ENCODE measurements at regions not wholly inside any gene's neighbourhood (a gene's known extent, or its start where the extent isn't known, plus 50 kb on each side); places are given as distances from the start of the nearest gene placed in this dataset.

DNA sequence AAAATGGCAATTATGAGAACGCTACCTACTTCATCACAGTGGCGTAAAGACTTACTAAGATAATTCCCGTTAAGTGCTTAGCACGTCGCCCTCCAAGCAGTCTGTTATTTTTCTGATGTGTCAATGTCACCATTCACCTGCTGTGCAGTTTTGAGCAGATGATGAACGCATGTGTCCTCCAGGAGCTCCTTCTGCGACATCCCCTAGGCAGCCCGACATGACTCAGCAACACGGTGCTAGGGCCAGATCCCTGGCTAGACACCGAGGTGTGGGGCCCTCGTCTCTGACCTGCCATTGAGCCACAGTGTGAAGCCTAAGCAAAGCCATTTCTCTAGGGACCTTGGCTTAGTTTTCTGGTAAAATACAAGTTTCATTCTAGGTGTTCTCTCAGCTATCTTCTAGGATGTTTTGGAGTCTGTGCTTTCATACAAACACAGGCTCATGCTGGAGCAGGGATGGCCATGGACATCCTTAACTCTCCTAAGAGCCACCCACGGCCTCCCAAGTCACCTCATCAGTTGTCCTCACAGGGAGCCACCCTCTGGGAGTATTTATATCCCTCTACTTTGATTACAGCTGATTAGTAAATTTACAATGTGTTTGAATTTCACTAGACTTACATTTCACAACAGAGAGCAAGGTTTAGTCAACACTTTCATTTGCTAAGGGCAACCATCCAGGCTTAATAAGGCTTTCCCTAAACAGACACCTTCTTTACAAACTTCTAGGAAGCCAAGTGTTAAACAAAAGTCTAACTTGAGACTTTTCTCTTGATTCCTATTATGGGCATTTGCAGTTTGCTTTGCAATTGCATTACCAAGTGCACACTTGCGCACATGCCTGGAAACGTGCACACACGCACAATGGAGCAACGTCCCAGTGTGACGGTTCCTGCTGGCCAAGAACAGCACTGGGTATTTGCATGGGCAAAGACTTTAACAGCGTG is 376.8 kb upstream of the ID2 start (continued):
- TF ChIP-seq, protein P1, sequence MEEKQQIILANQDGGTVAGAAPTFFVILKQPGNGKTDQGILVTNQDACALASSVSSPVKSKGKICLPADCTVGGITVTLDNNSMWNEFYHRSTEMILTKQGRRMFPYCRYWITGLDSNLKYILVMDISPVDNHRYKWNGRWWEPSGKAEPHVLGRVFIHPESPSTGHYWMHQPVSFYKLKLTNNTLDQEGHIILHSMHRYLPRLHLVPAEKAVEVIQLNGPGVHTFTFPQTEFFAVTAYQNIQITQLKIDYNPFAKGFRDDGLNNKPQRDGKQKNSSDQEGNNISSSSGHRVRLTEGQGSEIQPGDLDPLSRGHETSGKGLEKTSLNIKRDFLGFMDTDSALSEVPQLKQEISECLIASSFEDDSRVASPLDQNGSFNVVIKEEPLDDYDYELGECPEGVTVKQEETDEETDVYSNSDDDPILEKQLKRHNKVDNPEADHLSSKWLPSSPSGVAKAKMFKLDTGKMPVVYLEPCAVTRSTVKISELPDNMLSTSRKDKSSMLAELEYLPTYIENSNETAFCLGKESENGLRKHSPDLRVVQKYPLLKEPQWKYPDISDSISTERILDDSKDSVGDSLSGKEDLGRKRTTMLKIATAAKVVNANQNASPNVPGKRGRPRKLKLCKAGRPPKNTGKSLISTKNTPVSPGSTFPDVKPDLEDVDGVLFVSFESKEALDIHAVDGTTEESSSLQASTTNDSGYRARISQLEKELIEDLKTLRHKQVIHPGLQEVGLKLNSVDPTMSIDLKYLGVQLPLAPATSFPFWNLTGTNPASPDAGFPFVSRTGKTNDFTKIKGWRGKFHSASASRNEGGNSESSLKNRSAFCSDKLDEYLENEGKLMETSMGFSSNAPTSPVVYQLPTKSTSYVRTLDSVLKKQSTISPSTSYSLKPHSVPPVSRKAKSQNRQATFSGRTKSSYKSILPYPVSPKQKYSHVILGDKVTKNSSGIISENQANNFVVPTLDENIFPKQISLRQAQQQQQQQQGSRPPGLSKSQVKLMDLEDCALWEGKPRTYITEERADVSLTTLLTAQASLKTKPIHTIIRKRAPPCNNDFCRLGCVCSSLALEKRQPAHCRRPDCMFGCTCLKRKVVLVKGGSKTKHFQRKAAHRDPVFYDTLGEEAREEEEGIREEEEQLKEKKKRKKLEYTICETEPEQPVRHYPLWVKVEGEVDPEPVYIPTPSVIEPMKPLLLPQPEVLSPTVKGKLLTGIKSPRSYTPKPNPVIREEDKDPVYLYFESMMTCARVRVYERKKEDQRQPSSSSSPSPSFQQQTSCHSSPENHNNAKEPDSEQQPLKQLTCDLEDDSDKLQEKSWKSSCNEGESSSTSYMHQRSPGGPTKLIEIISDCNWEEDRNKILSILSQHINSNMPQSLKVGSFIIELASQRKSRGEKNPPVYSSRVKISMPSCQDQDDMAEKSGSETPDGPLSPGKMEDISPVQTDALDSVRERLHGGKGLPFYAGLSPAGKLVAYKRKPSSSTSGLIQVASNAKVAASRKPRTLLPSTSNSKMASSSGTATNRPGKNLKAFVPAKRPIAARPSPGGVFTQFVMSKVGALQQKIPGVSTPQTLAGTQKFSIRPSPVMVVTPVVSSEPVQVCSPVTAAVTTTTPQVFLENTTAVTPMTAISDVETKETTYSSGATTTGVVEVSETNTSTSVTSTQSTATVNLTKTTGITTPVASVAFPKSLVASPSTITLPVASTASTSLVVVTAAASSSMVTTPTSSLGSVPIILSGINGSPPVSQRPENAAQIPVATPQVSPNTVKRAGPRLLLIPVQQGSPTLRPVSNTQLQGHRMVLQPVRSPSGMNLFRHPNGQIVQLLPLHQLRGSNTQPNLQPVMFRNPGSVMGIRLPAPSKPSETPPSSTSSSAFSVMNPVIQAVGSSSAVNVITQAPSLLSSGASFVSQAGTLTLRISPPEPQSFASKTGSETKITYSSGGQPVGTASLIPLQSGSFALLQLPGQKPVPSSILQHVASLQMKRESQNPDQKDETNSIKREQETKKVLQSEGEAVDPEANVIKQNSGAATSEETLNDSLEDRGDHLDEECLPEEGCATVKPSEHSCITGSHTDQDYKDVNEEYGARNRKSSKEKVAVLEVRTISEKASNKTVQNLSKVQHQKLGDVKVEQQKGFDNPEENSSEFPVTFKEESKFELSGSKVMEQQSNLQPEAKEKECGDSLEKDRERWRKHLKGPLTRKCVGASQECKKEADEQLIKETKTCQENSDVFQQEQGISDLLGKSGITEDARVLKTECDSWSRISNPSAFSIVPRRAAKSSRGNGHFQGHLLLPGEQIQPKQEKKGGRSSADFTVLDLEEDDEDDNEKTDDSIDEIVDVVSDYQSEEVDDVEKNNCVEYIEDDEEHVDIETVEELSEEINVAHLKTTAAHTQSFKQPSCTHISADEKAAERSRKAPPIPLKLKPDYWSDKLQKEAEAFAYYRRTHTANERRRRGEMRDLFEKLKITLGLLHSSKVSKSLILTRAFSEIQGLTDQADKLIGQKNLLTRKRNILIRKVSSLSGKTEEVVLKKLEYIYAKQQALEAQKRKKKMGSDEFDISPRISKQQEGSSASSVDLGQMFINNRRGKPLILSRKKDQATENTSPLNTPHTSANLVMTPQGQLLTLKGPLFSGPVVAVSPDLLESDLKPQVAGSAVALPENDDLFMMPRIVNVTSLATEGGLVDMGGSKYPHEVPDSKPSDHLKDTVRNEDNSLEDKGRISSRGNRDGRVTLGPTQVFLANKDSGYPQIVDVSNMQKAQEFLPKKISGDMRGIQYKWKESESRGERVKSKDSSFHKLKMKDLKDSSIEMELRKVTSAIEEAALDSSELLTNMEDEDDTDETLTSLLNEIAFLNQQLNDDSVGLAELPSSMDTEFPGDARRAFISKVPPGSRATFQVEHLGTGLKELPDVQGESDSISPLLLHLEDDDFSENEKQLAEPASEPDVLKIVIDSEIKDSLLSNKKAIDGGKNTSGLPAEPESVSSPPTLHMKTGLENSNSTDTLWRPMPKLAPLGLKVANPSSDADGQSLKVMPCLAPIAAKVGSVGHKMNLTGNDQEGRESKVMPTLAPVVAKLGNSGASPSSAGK (IDR thresholded peaks at IDR 0.05): 0 out of 2 replicates have a peak, but pooled peaks have one; percentile 25
- TF ChIP-seq, protein P2, sequence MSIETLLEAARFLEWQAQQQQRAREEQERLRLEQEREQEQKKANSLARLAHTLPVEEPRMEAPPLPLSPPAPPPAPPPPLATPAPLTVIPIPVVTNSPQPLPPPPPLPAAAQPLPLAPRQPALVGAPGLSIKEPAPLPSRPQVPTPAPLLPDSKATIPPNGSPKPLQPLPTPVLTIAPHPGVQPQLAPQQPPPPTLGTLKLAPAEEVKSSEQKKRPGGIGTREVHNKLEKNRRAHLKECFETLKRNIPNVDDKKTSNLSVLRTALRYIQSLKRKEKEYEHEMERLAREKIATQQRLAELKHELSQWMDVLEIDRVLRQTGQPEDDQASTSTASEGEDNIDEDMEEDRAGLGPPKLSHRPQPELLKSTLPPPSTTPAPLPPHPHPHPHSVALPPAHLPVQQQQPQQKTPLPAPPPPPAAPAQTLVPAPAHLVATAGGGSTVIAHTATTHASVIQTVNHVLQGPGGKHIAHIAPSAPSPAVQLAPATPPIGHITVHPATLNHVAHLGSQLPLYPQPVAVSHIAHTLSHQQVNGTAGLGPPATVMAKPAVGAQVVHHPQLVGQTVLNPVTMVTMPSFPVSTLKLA (conservative IDR thresholded peaks at IDR 0.05): no peak
- TF ChIP-seq KHSRP (IDR thresholded peaks at IDR 0.05): no peak
- TF ChIP-seq CEBPB (tag; IDR thresholded peaks at IDR 0.05): no peak
- TF ChIP-seq SMARCA5 (IDR thresholded peaks at IDR 0.05): no peak
- no peak for TF ChIP-seq HMGN3 (IDR thresholded peaks at IDR 0.05; ENCODE audit: borderline replicate concordance, extremely low read depth, insufficient read length, low read depth, low read length)
- no peak for TF ChIP-seq PHB (CRISPR knock-in tag; IDR thresholded peaks at IDR 0.05)
- TF ChIP-seq MTF1 (CRISPR knock-in tag; IDR thresholded peaks at IDR 0.05; ENCODE audit: borderline replicate concordance): no peak
- no peak for TF ChIP-seq ZNF436 (CRISPR knock-in tag; IDR thresholded peaks at IDR 0.05)
- TF ChIP-seq NRF1 (conservative IDR thresholded peaks at IDR 0.05 in 1 of 2, IDR thresholded peaks at IDR 0.05 in 1 of 2): no peak
- TF ChIP-seq, protein P3, sequence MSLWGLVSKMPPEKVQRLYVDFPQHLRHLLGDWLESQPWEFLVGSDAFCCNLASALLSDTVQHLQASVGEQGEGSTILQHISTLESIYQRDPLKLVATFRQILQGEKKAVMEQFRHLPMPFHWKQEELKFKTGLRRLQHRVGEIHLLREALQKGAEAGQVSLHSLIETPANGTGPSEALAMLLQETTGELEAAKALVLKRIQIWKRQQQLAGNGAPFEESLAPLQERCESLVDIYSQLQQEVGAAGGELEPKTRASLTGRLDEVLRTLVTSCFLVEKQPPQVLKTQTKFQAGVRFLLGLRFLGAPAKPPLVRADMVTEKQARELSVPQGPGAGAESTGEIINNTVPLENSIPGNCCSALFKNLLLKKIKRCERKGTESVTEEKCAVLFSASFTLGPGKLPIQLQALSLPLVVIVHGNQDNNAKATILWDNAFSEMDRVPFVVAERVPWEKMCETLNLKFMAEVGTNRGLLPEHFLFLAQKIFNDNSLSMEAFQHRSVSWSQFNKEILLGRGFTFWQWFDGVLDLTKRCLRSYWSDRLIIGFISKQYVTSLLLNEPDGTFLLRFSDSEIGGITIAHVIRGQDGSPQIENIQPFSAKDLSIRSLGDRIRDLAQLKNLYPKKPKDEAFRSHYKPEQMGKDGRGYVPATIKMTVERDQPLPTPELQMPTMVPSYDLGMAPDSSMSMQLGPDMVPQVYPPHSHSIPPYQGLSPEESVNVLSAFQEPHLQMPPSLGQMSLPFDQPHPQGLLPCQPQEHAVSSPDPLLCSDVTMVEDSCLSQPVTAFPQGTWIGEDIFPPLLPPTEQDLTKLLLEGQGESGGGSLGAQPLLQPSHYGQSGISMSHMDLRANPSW (CRISPR knock-in tag; IDR thresholded peaks at IDR 0.05): no peak

Measured in K562 (cell line).